Glomerular visceral epithelial cell (primary cell): ENCODE measurements at regions not wholly inside any gene's neighbourhood (a gene's known extent, or its start where the extent isn't known, plus 50 kb on each side); places are given as distances from the start of the nearest gene placed in this dataset.

Source experiments
- DNase-seq: peaks from one replicate; pipeline ENCODE4 v3.0.0-alpha.2; 2016; ENCODE audit errors: extremely low spot score

DNA sequence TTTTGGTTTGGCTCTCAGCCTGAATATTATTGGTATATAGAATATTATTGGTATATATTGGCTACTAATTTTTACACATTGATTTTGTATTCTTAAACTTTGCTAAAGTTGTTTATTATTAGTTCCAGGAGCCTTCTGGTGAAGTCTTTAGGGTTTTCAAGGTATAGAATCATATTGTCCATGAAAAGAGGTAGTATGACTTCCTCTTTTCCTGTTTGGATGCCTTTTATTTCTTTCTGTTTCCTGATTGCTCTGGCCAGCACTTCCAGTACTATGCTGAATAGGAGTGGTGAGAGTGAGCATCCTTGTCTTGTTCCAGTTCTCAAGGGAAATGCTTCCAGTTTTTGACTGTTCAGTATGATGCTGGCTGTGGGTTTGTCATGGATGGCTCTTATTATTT lies 107.3 kb upstream of the LIPC start:
- no peak for DNase-seq

DNA sequence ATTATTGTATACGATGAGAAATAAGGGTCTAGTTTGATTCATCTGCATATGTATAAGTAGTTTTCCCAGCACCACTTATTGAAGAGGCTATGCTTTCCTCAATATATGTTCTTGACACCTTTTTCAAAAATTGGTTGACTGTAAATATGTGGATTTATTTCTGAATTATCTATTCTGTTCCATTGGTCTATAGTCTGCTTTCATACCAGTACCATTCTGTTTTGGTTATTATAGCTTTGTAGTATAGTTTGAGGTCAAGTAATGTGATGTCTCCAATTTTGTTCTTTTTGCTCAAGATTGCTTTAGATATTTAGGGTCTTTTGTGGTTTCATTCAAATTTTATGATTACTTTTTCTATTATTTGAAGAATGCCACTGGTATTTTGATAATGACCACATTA lies 103.8 kb upstream of the LIPC start:
- no peak for DNase-seq

DNA sequence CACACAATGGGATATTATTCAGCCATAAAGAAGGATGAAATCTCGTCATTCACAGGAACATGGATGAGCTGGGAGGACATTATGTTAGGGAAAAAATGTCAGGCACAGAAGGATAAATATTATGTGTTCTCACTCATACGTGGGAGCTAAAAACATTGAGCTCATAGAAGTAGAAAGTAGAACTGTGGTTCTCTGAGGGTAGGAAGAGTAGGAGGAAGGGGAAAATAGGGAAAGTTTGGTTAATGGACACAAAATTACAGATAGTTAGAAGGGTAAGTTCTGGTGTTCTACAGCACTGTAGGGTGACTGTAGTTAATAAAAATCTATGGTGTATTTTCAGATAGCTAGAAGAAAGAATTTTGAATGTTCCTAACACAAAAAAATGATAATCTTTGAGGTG lies 102.6 kb upstream of the LIPC start:
- DNase-seq: no peak

DNA sequence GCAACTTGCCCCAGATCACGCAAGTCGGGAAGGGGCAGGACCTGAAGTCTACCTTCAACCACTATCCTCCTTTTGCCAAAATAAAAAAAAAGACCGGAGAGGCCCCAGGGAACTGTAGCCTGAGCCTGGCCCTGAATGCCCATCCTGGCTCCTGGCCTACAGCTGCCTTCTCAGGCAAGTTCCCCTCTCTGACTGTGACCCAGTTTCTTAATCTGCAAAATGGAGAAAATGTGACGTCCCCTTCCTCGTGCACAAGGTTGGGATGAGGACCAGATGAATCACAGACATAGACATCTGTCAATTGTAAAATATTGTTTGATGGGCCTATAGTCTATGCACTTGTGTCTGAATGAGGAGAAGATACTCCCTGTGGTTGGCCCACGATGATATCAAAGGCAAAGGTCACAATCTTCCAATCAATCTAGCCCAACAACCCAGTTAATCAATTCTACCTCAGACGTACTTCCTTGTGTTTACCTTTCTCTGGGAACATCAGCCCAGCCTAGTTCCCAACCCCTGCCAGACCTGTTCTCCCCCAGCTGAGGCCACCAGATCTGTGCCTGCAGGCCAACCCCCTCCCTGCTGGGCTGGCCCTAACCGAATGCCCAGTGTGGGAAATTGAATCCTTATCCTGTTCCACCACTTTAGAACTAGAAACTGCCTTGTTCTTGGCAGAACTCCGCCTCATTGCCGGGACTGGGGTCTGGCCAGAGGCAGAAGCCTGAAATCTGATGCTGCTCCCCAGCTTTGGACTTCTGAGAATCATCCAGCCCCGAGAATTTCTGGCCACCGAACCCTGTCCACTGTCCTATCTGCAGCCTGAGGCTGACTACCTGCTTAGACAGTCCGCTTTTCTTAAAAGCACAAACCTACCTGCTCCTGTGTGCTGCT lies 101.8 kb upstream of the LIPC start:
- DNase-seq: no peak

DNA sequence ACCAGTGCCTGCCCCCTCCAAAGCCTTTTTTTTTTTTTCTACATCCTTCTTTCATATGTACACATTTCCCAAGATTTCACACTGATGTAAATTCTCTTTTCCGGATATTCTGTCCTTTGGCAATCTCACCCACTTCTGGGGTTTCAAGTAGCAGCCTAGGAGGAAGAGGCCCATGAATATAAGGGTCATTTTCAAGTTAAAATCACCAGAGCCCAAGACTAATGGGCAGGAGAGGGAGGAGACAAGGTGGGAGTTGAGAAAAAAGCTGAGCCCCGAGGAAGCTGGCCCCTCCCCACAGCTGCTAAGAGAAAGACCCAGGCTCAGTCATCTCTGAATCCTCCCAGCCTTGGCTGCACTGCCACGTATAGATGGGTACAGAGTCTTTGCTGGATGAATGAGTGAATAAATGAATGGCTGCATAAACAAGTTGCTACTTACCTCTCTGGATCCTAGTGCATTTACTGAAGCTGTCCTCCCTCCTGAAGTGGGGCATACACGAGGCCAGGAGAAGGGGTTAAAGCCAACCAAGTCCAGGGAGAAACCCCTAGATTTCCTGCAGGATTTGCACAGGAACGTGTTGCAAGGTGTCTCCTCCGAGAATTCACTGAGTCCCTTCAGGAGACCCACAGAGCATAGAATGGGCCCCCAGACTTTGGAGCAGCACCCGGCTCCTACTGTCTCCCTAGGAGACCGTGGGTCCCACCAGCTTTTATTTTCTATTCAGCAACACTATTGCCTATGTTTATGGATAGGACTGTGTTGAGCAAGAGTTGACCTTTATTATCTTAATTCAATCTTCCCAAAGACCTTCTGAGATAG lies 100.8 kb upstream of the LIPC start:
- no peak for DNase-seq

DNA sequence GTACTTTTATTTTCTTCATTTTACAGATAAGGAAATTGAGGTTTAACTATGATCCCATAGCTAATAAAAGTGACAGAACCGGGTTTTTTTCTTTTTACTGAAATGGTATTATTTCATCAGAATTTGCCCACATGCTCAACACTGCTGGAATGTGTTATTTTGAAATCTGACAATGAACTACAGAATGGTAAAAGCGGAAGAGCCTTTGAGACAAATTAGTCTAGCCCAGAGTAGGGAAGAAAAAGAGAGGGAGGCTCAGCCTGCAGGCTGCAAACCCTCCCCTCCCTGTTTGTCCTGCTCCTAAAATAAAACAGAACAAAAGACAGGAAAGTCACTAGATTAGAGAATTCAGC lies 100.3 kb upstream of the LIPC start:
- DNase-seq: no peak

DNA sequence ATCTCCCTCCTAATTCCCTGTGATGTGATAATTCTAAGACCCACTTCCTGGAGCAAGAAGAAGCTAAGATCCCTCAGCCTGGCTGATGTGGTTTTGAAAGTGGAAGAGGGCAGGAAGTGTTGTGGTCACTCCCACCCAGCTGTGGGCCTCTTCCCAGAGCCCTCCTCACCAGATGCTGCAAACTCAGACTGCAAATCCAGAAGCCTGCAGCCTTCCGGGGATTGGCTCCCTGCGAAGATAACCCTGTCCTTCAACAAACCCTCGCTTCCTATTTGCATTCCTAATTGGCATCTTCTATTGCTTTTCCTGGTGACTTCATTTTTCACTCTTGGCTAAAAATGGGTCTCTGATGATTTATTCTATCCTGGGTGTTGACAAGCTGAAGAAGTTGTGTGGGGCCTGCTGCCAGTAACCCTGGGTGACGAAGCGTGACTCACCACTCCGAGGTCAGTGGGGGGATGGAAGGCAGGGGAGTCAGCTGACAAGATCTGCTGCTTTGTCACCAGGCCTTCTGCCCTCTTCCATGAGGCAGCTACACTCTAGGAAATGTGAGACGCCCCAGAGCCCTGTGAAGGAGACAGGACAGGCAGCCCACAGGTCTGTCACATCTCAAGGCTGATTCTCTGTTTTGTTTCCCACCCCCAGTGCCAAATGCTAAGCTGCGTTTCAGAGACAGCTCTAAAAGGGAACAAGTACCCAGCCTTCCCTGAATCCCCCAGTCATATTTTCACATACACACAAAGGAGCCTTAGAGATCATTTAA lies 99.7 kb upstream of the LIPC start:
- peak; percentile 99 for DNase-seq

DNA sequence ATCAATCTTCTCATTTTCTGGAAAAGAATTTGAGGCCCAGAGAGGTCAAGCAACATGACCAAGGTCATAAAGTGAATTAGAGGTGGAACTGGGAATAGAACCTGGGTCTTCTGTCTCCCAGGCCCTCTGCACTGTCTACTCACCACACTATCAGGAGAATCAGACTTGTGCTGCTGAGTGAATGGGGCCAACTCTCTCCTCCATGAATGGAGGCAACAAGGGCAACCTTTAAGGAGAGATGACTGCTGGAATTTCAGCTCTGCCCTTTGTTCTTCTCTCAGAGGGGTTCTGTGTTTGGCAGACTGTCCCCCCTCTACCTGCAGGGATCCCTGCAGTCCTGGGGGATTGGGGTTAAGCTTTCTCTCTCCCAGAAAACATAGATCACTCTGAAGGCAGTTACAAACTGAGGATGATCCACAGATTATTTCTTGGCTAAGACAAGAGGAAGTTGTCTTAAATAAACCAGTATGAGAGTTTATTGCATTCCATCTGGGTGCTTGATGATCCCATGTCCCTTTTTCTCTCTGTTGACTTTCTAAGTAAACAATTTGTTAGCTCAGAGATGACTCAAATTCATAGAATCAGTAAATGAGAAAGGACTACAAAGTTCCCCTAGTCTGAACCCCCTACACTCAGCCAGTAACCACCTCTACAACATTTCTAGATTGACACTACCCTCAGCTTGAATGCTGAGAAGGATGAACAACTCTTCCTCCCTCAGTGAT lies 99.0 kb upstream of the LIPC start:
- peak; percentile 28 for DNase-seq

DNA sequence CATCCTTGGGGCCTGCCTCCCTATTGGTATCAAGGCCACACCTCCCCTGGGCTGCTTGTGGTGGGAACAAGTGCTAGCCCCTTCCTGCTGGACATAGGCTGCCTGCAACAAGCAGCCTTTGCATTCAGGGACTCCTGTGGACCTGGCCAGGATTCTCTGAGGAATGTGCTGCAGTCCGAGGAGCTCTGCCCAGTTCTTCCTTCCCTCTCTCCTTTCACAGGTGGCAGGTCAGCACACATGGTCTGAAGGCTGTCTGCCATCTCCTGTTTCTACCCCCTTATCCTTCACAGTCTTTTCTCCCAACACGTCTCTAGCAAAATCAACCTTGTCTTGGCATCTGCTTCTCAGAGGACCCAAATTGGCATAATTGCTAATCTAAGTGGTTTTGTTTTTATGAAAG lies 97.0 kb upstream of the LIPC start:
- no peak for DNase-seq

DNA sequence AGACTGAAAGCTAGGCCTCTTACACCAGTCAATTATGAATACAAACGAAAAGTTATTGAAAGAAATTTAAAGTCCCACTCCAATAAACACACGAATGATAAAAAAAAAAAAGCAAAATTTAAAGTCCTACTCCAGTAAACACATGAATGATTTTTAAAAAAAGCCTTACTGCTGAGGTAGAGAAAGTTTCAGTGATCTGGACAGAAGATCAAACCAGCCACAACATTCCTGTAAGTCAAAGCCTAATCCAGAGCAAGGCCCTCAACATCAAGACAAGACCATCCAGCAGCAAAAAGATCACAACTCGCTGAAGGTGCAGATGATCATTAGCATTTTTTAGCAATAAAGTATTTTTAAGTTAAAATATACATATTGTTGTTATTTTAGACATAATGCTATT lies 95.6 kb upstream of the LIPC start:
- DNase-seq: peak; percentile 60

DNA sequence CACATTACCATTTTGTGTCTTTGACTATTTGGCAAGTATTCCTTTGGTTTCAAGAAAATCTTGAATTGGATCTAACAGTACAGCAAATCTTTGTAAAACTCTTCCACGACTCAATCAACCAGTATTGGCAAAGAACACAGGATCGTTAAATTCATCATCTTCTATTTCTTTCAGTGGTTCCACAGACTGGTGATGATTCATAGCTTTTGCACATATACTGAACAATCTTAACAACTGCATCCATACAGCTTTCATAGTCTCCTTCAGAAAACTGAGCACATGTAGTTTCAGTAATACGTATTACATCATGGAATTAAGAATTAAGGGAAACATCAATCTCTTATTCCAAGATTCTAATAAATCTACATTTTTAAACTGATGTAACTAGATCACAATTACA lies 91.6 kb upstream of the LIPC start:
- DNase-seq: no peak

DNA sequence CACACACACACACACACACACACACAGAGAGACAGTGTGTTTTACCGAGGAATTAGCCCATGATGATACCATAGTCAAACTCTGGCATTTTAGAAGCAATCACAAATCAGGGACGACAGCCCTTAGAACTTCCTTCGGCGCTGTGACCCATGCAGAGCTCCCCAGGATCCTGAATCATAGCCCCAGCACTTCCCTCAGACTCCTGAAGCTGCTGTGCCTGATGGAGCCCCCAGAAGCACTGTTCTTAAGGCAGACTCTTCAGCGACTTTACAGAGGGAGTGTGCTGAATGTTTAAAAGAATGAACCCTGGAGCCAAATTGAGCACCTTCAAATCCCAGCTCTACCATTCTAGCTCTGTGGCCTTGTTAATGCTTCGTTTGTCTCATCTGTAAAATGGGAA lies 89.3 kb upstream of the LIPC start:
- DNase-seq: no peak

DNA sequence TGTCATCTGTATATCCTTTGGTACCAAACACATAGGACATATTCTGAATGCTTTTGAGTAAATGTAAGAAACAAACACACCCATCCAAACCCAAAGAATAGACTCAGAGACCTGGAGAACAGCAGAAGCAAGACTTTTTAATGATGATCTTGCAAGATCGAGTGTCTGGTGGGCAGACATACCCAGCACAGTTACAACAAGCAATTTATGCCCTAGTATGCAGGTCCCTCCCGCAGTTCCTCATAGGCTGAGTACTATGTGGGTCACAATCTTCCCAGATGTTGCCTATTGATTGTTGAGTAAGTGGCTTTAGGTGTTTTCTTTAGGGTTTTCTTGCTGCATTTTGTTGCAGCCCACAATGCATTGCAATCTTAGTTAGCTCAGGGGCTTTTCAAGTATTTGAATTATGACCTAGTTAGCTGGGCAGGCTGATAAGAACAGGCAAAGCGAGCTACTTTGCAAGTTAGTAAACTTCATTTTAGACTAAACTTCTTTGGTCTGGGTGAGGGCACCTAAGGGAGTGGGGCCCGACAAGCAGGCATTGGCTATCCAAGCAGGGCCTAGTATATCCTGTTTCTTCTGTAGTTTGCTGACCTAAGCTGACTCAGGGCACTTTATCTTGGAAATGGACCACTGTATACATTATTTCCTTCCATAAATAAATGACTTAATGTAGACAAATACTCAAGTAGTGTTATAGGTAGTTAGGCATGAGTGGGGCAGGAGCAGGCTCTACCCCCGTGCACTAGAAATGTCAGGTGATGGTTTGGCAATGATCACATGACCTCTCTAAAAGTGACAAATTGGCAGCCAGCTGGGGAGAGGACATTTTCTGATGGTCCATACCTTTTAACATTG lies 87.3 kb upstream of the LIPC start:
- DNase-seq: no peak

DNA sequence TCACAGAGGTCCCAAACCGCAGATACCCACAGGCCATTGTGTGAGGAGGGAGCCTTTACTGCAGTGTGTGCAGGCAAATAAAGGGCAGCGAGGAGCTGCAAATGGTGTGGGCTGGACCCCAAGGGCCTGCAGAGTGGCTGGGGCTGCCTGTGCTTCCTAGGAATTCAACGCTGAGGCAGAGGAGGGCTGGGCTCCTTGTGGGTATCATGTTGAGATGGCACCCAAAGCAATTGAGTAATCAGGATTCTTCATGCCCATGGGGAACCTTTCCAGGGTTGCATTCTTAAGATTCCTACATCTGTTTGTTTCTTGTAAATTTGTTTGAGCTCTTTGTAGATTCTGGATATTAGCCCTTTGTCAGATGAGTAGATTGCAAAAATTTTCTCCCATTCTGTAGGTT lies 85.4 kb upstream of the LIPC start:
- DNase-seq: no peak

DNA sequence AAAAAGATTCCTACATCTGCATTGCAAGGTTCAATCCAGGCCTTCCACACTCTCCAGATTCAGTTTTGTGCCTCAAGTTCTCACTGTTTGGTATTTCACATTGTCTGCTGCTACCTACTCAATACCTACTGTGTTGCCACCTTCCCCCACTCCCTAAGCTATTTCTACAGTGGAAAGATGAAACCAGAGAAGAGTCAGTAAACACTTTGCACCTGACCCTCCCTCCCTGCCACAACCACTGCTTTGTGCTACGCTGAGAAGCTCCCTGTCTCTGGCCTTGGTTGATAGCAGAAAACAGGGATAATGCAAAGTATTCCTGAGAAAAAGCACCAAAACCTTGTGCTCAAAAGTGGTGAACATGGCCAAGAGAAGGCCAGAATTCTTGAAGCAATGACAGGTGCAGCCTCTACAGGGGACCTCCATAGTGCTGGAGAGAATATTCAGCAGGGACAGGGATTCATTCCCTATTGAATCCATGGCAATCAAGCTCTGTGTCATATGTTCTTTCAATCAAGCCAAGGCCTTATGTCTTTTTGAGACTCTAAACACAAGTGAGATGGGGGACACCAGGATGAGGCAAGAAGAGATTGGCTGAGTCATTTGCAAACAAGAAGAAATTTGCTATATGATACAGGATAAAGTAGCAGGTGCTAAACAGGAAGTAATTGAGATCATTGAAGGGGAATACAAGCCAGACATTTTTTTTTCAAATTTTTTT lies 83.5 kb upstream of the LIPC start:
- DNase-seq: no peak

DNA sequence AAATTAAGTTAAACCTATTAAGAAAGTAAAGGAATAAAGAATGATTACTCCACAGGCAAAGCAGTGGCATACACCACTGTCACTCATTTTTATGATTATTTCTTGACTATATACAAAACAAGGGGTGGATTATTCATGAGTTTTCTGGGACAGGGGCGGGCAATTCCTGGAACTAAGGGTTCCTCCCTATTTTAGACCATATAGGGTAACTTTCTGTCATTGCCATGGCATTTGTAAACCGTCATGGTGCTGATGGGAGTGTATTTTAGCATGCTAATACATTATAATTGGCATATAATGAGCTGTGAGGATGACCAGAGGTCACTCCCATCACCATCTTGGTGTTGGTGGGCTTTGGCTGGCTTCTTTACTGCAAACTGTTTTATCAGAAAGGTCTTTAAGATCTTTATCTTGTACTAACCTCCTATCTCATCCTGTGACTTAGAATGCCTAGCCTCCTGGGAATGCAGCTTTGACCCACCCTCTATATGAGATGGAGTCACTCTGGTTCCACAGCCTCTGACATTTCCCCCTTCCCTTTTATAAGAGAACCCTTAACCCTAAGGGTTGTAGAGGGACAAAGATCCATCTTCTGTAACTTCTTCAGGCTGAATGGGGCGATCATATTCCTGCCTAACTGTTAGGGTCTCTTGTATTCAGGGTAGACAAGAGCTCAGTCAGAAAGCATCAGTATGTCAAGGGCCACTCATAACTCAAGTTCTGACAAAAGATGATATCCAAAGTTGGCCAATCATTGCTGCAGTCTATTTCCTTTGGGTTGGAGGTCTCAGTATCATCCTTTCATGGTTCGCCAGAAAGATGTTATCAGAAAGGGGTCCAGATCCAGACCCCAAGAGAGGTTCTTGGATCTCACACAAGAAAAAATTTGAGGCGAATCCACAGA lies 79.5 kb upstream of the LIPC start:
- no peak for DNase-seq

DNA sequence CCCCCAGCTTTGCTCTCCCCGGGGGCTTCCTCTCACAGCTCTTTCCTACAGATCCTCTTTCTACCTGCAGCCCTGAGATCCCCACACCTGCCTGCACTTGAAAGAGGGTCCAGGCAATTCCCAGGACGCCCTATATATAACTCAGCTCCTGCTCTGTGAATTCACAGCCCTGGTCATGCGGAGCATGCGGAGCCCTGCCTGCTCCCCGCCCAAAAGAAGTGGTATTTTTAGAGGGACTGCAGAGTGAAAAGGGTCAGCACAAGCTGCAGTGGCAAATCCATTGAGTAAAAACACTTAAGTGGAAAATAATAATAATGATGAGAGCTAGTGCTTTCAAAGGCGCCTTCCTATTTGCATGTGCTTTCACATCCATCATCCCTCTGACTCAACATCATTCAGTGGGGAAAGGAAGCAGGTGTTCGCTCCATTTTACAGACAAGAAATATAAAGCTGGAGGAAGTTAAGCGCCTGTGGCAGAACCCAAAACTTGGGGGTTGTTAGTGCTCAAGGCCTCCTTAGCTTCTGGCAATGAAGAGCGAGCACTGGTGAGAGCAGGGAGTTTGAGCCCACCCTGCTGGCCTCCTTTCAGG lies 76.3 kb upstream of the LIPC start:
- no peak for DNase-seq

DNA sequence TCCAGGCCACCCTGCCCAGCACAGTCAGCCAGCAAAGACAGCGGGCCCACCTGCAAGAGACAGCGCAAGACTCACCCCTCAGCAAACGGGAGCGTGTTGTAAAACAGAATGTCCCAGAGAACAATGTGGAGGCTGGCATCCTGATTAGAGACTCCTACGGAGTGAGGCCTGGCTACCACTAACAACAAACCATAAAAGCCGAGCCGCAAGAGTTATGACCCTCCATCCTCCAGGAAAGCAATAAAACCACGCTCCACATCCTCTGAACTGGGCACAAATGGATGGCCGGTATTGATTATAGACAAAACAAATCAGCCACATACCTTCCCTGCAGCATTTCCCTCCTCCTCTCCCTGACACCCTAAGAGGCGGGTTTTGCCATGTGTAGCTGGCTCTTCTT lies 75.8 kb upstream of the LIPC start:
- no peak for DNase-seq
